ENCODE measurements at regions not wholly inside any gene's neighbourhood (a gene's known extent, or its start where the extent isn't known, plus 50 kb on each side); places are given as distances from the start of the nearest gene placed in this dataset.

DNA sequence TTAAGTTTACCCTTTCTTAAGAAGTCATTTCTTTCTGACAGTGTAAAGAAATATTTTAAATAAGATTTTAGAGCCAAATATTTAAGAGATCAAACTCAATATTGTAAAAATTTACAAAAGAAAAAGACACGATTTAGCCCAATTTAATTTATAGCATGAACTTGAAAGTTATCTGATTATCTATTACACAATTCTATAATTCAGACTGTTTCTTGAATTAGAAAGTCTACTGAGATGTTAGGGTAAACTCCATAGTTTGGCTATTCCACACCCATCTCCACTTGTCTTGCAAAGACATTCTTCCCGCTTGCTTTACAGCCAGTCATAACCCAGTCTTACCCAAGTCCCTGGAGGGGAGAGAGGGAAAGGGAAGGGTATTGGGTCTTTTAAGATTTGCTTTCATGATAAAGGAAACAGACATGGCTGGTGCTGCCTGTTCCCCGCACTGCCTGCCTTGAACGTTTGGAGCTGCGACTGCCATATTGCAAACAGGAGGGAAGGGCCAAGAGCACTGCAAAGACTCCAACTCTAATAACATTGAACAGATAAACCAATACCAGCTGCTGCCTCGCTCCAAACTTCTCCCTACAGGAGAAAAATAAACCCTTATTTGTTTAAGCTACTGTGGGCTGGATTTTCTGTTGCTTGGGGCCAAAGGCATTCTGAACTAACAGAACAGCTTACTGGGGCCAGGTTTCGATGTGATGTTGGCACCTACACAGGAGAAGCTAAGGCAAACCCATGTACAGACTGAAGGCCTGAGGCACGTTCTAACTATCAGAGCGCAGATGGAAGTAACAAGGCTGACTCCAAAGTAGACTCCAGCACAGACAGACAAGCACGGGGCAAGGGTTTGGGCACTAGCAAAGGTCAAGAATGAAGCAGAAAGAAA is 552.3 kb upstream of the JARID2 start:
- DNase-seq (ENCODE audit: low read depth in 2 of 2): no peak

DNA sequence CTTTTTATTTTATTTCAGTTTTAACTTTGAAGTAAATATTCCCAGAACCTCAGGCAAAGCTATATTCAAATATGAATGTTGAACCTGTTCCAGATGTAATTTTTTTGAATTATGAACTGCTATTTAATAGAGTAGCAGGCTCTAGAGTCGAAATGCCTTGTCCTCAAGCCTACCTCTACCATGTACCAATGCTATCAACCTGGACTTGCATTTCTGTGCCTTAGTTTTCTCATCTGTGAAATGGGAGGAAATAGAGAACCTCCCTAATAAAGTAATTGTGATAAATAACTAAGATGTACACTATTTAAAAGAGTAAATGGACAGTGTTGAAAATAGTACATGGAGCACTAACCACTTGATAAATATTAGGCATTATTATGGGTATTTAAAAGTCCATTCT is 551.6 kb upstream of the JARID2 start:
- DNase-seq (ENCODE audit: low read depth in 2 of 2): no peak

DNA sequence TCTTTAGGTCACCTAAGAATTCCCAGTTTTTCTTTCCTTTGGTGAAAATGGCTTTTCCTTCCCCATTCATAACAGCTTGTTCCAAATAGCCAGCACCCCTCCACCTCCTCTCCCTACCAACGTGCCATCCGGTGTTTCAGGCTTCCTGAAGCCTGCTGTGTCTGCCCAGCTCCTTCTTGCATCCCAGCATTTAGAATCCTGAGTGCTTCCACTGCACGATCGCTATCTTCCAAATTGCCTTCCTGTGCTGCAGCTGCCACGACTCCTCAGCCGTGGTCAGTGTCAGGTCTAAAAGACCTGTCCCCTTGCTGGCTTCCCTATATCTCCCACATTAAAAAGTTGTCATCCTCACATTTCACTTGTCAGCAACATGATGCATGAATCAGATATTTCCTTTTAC is 550.3 kb upstream of the JARID2 start:
- DNase-seq (ENCODE audit: low read depth in 2 of 2): no peak

DNA sequence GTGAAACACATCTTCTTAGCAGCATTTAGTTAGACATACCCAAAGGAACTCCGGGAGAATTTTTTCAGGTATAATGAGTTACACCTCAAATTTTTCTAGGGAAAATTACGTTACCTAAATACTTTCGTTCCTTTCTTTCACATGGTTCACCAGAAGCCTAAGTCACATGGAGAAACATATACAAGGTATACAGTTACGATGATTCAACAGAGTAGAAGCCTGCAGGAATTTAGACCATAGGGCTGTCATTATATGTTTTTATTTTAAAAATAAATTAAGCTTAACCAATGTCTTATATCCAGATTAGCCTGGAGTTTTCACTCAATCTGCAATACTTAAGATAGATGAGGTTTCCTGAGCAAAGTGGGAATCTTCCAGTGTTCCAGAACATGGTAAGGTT is 549.5 kb upstream of the JARID2 start:
- no peak for DNase-seq (ENCODE audit: low read depth in 2 of 2)

DNA sequence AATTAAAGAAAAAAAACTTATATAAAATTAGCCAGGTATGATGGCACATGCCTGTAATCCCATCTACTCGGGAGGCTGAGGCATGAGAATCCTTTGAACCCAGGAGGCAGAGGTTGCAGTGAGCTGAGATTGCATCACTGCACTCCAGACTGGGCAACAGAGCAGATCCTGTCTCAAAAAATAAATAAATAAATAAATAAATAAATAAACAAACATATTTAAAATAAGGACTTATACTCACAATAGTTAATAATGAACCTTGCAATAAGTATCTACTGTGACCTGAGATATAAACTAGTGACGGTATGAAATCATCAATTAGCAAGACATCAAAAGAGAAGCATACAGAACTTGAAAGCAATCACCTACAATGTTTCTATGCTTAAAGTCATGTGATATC is 548.4 kb upstream of the JARID2 start:
- no peak for DNase-seq (ENCODE audit: low read depth in 2 of 2)

DNA sequence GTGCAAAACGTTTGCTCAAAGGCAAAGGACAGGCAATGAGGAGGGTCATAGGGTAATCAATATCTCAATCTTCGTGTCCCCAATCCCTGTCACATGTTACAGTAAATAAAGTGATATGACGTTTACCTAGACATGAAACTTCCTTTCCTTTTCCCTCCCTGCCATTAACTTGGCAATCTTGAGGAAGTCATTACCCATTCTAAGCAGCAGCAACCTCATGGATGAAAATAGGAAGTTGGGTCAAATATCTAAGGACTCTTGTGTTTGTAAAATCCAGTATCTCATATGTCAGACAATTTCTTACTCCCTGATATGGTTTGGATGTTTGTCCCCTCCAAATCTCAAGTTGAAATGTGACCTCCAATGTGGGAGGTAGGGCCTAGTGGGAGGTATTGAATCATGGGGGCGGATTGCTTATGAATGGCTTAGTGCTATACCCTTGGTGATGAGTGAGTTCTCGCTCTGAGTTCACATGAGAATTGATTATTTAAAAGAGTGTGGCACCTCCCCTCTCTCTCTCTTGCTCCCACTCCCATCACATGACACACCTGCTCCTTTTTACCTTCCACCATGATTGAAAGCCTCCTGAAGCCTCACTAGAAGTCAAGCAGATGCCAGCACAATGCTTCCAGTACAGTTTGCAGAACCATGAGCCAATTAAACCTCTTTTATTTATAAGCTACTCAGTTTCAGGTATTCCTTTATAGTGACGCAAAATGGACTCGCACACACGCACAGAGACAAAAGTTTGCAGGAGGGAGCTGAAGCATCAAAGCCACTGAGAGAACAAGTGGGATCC is 545.9 kb upstream of the JARID2 start:
- no peak for DNase-seq (ENCODE audit: low read depth in 2 of 2)

DNA sequence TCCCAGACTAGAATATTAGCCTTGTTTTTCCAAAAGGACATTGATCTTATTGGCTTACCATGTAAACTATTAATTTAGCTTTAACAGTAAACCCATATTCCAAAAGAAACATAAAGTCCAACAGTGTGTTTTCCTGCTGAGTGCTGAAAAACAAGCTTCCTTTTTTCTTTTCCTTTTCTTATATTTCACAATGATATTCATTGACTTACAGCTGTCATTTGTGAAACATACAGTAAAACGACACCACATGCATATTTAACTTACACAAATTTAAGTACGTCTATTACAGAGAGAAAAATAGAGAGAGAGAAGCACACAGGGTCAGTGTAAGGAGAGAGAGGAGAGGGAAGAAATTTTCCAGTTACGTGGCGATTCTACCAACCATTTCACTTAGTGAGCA is 543.9 kb upstream of the JARID2 start:
- DNase-seq (ENCODE audit: low read depth in 2 of 2): no peak

DNA sequence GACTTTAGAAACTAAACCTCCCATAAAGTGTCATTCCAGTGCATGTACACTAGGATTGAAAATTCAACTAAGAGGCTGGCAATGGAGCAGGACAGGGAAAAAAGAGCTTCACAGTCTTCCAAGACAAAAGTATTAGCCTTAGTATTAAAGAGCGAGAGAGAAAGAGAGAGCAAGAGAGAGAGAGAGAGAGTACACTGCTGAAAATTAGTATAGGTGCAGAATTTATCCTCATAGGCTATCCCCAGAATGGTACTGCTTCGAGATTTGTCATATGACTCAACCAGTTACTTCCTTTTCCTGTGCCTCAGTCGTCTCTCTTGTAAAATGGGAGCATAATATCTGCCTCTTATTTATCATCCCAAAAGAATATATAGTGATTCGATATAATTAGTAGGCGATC is 543.2 kb upstream of the JARID2 start:
- DNase-seq (ENCODE audit: low read depth in 2 of 2): no peak

DNA sequence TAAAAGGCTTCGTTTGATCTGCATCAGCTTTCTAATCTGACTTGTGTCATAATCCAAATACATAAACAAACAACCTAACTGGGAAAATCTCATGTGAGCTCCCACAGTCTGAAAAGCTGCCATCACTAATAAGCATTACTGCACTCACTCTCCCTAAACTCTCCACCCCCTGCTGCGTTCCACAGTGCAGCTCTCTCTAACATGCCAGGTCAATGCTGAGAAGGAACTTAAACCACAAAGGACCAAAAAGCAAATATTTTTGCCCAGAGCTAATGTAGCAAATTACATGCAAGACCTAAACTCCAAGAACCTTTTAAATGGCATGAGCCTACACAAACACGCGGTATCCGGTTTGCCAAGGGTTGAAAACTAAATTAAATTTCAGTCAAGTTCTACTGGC is 542.3 kb upstream of the JARID2 start:
- DNase-seq (ENCODE audit: low read depth in 2 of 2): no peak

DNA sequence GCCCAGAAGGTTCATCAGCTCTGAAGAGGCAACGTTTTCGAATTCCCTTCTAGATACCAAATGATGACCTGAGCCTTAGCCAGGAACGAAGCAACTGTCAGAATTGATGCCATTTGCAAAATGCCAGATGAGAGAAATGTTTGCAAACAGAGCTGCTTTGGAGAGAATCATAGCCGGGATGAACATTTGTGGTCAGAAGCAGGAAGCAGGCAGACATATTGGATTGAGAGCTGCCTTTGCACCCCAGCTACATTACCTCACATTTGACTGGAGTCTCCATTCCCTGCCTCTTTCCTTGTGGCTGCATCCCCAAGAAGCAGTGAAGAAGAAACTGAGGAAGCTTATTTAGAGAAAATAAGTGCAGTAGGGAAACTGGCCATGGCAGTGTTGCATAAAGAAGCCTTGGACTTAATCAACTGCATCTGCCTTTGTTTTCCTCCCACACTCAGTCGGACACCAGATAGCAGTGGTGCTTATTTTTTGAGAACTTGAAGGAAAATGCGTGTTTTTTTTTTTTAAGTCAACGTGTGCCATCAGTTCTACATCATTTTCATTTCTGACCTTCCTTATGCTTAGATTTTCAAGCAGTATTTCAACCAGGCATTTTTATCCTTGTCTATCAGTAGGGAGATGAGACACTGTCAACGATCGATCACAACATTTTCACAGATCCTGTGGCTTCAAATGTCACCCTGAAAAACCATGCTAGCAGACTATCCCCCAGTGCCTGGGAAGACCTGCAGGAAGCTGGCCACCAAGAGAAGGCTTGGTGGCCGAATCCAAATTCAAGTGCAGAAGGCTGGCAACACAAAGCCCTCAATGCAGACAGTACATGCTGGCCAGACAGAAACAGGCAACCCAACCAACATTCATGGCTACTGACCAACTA is 541.2 kb upstream of the JARID2 start:
- DNase-seq (ENCODE audit: low read depth in 2 of 2): no peak

DNA sequence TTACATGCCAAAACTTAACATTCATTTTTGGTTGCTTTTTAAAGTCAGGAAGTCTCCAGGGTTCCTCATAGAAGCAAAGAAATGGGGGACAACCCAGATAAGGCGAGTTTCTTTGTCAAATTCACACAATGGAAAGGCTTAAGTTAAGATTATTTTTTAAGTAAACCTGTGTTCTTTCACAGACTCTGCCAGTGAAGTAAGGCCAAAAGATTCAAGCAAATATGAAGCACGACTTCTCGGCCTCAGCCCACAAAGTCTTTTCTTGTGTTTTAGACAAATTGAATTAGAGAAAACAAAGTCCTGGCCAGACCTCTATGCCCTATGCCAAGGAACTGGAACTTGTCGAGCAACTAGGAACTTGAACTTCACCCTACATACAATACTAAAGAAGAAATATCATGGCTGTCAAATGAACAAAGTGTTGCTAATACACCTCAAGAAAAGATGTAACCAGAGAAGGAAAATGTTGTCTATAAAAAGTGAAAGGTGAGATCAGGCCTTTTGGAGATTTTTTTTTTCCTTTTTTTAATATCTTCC is 540.0 kb upstream of the JARID2 start:
- no peak for DNase-seq (ENCODE audit: low read depth in 2 of 2)

DNA sequence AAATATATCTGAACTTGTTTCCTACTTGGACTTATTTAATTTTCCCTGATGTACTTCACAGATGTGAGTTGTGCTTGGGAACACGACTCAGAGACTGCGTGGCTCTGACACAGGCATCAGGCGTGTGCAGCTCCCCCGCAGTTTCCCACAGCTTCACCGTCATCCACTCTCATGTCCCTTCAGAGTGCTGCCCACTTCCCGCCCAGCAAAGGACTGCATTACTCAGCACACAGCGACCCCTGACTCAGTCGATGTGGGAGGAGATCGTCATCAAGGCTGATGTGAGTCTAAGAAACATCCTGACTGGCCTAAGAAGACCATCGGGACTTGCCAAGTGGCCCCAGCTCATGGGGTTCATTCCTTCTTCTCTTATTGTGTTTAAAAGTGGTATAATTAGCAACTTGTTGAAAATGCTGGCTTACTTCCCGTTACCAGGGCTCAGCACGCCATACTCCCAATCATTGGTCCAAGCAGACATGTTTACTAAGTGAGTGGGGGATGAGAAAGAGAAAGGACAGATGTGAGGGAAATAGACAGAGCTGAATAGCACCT is 539.4 kb upstream of the JARID2 start:
- peak in 1 of 2 donors; percentile 42 for DNase-seq (ENCODE audit: low read depth in 2 of 2)

DNA sequence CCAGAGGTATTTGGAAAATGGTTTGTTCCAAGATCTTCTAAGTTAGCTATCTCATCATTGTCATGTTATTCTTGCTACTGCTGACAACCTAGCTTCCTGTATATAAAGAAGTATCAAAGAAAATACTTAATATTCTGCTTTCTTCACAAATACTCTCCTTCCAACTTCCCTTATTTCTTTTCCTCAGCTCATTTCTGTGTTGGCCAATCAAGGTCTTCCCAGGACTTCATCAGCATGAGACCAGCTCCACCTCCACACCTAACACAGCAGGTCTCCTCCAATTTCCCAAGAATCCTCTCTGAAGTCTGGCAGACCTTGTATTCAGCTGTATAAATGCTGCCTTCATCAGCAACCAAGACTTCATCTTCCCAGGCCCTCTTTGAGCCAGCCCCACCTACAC is 538.6 kb upstream of the JARID2 start:
- no peak for DNase-seq (ENCODE audit: low read depth in 2 of 2)

DNA sequence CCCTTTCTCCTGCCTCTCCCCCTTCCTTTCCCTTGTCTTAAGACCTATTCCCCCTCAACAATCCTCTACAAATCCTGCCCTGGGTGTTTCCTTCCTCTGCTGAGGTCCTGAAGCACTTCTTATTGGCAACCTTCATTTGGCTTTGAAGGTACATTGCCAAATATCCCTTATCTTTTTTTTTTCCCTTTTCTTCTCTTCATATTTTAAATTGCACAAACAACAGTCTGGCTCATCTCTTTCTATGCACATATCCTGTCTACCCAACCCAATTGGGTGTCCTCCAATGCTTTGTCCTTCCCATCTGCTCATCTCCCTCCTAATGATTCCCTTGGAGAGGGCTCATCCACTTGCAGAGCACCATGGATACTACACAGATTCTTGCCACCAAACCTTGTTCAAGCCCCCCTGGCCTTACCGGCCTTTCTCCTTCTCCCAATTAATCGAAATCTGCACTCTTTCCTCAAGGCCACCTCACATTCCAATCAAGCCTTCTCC is 537.9 kb upstream of the JARID2 start:
- DNase-seq (ENCODE audit: low read depth in 2 of 2): no peak

DNA sequence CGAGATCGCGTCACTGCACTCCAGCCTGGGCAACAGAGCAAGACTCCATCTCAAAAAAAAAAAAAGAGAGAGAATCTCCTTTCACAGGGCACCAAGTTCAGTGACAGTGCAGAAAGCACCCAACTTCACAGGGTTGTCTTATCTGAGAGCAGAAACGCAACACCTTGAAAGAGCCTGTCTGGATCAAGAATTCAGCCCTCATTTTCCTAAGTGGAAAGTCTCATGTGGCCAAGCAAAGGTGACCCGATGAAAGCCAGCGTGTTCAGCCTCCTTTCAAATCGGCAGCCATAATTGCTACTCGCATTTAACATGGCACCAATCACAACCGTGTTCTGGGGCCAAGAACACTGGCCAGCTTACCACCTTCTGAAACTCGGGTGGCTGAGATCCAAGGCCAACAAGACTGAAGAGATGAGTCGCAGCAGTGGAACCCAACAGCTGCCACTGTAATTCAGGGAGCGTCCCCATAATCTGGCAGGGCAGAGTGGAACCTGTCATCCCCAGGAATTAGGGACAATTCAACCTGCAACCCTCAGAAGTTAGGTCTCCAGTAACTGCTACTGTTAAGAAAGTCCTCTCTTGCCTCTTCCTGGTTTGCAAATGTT is 536.7 kb upstream of the JARID2 start:
- no peak for DNase-seq (ENCODE audit: low read depth in 2 of 2)

DNA sequence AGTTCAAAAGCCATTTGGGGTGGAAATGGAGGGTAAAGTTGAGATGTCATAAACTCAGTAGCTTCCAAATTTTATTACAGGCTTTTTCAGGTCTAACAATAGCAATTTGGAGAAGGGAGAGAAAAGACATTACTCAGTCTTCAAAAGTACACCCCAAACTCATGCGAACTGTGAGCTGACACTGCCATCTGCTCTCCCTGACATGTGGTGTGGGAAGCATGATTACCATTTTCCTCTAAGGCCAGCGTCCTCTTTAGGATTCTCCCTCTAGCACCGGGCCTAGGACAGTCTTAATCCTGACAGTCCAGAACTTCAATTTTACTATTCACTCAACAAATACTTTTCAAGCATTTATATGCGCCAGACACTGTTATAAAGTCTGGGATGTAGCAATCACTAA is 536.0 kb upstream of the JARID2 start:
- no peak for DNase-seq (ENCODE audit: low read depth in 2 of 2)

DNA sequence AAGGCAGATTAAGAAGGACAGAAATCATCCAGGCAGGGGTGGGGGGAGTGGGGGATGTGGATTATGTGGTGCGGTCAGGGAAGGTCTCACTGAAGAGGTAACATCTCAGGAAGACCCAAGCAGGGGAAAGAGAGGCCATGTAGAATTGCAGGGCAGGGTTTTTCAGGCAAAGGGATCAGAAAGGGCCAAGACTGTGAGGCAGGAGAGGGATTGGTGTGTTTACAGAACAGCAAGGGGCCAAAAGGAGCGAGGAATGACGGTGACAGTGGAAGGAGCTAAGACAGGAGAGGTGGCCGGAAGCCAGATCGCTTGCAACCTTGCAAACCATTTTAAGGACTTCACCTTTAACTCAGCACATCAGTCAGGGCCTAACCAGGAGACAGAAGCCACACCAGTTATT is 535.4 kb upstream of the JARID2 start:
- DNase-seq (ENCODE audit: low read depth in 2 of 2): no peak

DNA sequence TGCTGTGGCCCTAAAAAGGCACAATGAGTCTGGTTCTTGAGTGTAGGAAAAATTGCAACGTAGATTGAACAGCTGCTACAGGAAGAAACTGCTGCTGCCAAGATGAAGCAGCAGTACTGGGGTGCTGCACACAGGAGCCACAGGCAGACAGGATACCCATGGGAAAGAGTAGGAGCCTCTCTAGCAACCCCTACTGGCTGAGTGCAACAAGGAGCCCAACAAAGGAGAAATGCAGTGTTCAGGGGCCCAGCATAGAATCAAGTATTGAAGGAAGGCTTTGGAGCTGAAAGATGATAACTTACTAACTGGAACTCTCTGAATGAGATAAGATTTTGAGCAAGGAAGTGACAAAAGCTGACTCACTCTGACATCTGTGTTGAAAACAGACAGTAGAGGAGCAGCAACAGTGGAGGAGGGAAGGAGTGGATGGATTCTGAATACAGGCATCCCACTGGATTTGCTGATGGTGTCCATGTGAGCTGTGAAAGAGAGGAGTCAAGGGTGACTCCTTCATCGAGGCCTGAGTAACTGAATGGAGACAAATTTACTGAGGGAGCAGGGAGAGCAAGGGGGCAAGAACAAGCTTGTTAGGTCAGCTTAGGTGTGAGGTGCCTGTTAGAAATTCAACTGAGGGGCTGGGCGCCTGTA is 534.7 kb upstream of the JARID2 start:
- no peak for DNase-seq (ENCODE audit: low read depth in 2 of 2)

DNA sequence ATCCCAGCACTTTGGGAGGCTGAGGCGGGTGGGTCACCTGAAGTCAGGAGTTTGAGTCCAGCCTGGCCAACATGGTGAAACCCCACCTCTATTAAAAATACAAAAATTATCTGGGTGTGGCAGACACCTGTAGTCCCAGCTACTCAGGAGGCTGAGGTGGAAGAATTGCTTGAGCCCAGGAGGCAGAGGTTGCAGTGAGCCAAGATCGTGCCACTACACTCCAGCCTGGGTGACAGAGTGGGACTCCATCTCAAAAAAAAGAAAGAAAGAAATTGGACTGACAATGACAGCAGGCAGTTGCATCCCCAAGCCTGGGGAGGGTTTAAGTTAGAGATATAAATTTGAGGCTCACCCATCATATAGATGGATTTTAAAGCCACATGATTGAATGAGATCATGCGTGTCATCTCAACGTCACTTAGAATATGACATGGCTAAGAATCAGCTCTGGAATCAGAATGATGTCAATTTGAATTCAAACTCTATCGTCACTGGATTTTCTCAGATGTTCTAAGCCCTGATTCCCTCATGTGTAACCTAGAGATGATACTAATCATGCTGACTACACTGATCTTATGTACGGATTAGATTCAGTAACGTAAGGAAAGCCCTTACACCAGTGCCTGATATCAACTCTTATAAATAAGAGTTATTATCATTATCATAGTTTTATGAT is 534.0 kb upstream of the JARID2 start:
- DNase-seq (ENCODE audit: low read depth in 2 of 2): no peak

Data from stimulated activated CD4-positive, alpha-beta T cell treated with anti-CD3 and anti-CD28 coated beads, Interleukin-1b, Interleukin-23, amount 100 ng/mL, for 1 hour (primary cell).